Loucy (cell line): ENCODE measurements at regions not wholly inside any gene's neighbourhood (a gene's known extent, or its start where the extent isn't known, plus 50 kb on each side); places are given as distances from the start of the nearest gene placed in this dataset.

ENCODE experiments used
- EZH2phosphoT487 ChIP-seq: fragments of 200-600 bp; IDR thresholded peaks from 2 replicates; pipeline ENCODE4 v1.6.1; 2018; ENCODE audit warnings: antibody characterized with exemption, mild to moderate bottlenecking, moderate library complexity, borderline replicate concordance
- TF ChIP-seq, protein P1 (sequence below): fragments of 200-600 bp; sonication (generic); conservative IDR thresholded peaks from 2 replicates; pipeline ENCODE4 v1.5.1; 2014; ENCODE audit warnings: mild to moderate bottlenecking, antibody characterized with exemption, low read length

DNA sequence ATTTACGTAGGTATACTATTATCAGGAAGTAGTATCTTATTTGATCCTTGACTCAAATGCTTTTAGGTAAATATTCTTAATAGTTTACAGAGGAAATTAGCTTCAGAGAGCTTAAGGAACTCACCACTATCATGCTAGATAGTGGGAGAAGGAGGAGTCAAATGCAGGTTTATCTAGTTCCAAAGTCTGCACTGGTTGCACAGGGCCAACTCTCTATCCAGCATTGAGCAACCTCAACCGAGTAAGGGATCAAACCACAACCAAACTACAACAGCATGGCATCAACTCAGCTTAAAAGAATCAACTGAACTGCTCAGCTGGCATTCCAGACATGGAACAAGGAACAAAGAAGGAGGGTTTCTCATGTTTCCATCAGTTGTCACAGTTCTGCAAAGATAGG lies 306.0 kb downstream of the MAF start:
- TF ChIP-seq, protein P1, sequence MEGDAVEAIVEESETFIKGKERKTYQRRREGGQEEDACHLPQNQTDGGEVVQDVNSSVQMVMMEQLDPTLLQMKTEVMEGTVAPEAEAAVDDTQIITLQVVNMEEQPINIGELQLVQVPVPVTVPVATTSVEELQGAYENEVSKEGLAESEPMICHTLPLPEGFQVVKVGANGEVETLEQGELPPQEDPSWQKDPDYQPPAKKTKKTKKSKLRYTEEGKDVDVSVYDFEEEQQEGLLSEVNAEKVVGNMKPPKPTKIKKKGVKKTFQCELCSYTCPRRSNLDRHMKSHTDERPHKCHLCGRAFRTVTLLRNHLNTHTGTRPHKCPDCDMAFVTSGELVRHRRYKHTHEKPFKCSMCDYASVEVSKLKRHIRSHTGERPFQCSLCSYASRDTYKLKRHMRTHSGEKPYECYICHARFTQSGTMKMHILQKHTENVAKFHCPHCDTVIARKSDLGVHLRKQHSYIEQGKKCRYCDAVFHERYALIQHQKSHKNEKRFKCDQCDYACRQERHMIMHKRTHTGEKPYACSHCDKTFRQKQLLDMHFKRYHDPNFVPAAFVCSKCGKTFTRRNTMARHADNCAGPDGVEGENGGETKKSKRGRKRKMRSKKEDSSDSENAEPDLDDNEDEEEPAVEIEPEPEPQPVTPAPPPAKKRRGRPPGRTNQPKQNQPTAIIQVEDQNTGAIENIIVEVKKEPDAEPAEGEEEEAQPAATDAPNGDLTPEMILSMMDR: no peak
- no peak for TF ChIP-seq EZH2phosphoT487
